Mucosa of descending colon (tissue), 3 donors: ENCODE measurements at regions not wholly inside any gene's neighbourhood (a gene's known extent, or its start where the extent isn't known, plus 50 kb on each side); places are given as distances from the start of the nearest gene placed in this dataset.

Source experiments
- ATAC-seq: fragments of 200-7000 bp; cut with Tn5 transposase; one replicate; pipeline ENCODE4 v1.9.1; 2020; ENCODE audit warnings: mild to moderate bottlenecking, moderate library complexity
- DNase-seq, 3 donors: peaks; one replicate each; pipeline ENCODE4 v3.0.0-alpha.2; 2020
- H3K36me3 ChIP-seq: fragments of 200-600 bp; one replicate; pipeline ENCODE4 v1.8.0; 2021; ENCODE audit warnings: low read depth, mild to moderate bottlenecking
- H3K4me1 ChIP-seq: fragments of 200-600 bp; one replicate; pipeline ENCODE4 v1.8.0; 2021; ENCODE audit warnings: low read depth, mild to moderate bottlenecking
- H3K4me3 ChIP-seq: fragments of 200-600 bp; one replicate; pipeline ENCODE4 v1.8.0; 2021; ENCODE audit warnings: mild to moderate bottlenecking
- H3K9me3 ChIP-seq: fragments of 200-600 bp; one replicate; pipeline ENCODE4 v1.8.0; 2021; ENCODE audit warnings: mild to moderate bottlenecking
- CTCF ChIP-seq: fragments of 200-600 bp; IDR thresholded peaks from one replicate; pipeline ENCODE4 v1.8.0; 2022; ENCODE audit warnings: antibody characterized with exemption, mild to moderate bottlenecking
- intact Hi-C, 2 donors: fragments of 100-400 bp; cut with DNase I in 1 of 2; cut with micrococcal nuclease in 1 of 2; formaldehyde crosslinking; loops; one replicate each; pipeline versions ENCODE4 v1.11.0 to v1.11.1; 2022; cut with DNase I, micrococcal nuclease
- donor health status: DM: no; HTN: no; CAD: no; lungs with moderate emphysema.
- donor health status: DM: no; HTN: no; CAD: no.
- donor health status: DM: no; HTN: yes; CAD: no.

- no peak overlapping the region for H3K4me3 ChIP-seq
- DNase-seq: no peak
- TF ChIP-seq CTCF: no peak
- intact Hi-C loops: no loop called here
- no peaks in the 10 kb centered on the region for H3K4me1 ChIP-seq
- H3K9me3 ChIP-seq: no peaks in the 10 kb centered on the region
- H3K36me3 ChIP-seq: no peaks in the 10 kb centered on the region
- ATAC-seq: no peak
Observed at GRCh38 chr12:24270464-24270863, 321.0 kb upstream of the SOX5 start.

- Histone ChIP-seq H3K4me1 (no peaks in the 10 kb centered on the region), H3K4me3 (no peak overlapping the region), H3K36me3 (no peaks in the 10 kb centered on the region), H3K9me3 (no peaks in the 10 kb centered on the region)
- no peak for DNase-seq
- intact Hi-C loops: no loop called here
- TF ChIP-seq CTCF: no peak
- no peak for ATAC-seq
Observed at GRCh38 chr12:24268663-24269186, 319.3 kb upstream of the SOX5 start.

DNA sequence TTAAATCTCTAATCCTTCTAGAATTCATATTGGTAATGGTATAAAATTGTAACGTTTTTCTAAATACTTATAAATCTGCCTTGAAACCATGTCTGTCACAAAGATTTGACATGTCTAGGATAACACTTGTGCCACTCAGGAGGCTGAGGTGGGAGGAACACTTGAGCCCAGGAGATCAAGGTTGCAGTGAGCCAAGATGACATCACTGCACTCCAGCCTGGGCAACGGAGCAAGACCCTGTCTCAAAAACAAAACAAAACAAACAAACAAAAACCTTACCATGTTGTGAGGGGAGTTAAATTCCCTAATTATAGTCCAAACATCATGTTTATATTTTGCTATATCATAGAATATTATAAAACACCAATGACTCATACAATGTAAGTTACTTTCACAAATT is 317.5 kb upstream of the SOX5 start:
- no peak for TF ChIP-seq CTCF
- no peak for ATAC-seq
- Histone ChIP-seq H3K4me1 (no peaks in the 10 kb centered on the region), H3K36me3 (no peaks in the 10 kb centered on the region), H3K4me3 (no peak overlapping the region), H3K9me3 (no peaks in the 10 kb centered on the region)
- intact Hi-C loops: no loop called here
- DNase-seq: no peak

DNA sequence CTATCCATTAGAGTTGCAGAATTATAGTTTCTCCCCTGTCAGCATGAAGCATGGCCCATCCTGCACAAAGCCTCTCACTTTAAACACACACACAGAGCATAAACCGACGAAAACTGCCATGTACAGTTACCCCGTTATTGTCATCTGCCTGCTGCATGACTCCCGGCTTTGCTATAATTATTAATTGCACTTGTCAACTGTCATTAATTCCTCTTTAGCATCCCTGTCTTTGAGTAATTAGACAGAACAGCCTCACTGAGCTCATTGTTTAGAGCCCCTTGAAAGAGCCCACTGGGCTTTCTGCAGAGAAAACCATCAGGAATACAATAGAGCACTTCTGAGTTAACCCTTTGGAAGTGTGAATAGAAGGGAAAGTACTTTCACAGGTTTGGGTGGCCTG is 307.2 kb upstream of the SOX5 start:
- no peak for DNase-seq
- no peak overlapping the region for H3K4me3 ChIP-seq
- no peak for TF ChIP-seq CTCF
- no peaks in the 10 kb centered on the region for H3K9me3 ChIP-seq
- H3K36me3 ChIP-seq: no peaks in the 10 kb centered on the region
- no peaks in the 10 kb centered on the region for H3K4me1 ChIP-seq
- no peak for ATAC-seq
- intact Hi-C loops: no loop called here

DNA sequence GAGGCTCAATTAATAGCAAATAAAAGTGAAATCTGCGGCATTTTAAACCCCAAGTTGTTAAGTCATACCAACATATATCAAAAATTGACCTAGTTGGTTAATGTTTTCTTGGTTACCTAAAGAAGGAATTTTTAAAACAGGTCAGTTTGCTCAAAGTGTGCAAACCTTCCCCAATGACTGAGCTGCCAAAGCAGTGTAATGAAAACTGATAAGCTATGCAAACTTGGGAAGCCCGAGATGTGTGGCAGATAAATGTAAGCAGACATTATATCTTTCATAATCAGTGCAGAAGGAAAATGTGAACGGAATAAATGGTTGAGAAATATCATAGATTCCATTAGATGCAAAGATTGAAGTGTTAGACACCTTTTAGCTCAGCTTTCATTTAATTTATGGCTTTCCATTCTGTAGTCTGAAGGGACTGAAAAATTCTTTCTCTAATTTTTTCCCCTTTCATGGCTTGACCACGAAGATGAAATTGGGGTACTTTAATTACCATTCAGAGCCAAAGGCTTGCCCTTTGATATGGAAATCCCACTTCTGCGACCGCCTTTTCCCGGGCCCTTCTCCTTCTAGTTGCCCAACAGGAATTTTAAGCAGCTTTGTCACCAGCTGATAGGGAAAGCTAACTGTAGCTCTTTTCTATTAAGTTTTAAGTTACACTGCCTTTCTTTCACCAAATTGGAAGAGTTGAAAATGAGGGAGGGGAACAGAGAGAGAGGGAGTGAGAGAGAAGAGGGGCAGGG is 306.6 kb upstream of the SOX5 start:
- intact Hi-C loops: no loop called here
- DNase-seq (no peak), ATAC-seq (no peak)
- no peak overlapping the region for H3K4me3 ChIP-seq
- no peak for TF ChIP-seq CTCF
- no peaks in the 10 kb centered on the region for H3K4me1 ChIP-seq
- no peaks in the 10 kb centered on the region for H3K9me3 ChIP-seq
- no peaks in the 10 kb centered on the region for H3K36me3 ChIP-seq

GRCh38 chr12:24252602-24253001 is 303.1 kb upstream of the SOX5 start:
- no peak for TF ChIP-seq CTCF
- H3K36me3 ChIP-seq: no peaks in the 10 kb centered on the region
- no peaks in the 10 kb centered on the region for H3K4me1 ChIP-seq
- DNase-seq (no peak), ATAC-seq (no peak)
- H3K4me3 ChIP-seq: no peak overlapping the region
- H3K9me3 ChIP-seq: no peaks in the 10 kb centered on the region
- intact Hi-C loops: no loop called here
